H9 (cell line): ENCODE measurements at regions not wholly inside any gene's neighbourhood (a gene's known extent, or its start where the extent isn't known, plus 50 kb on each side); places are given as distances from the start of the nearest gene placed in this dataset.

Experiments
- DNase-seq: peaks from one replicate; pipeline ENCODE4 v3.0.0-alpha.2; 2017
- H2AFZ ChIP-seq: one replicate; pipeline ENCODE4 v1.6.1; 2013; ENCODE audit warnings: mild to moderate bottlenecking, low read length, control low read depth, moderate library complexity
- H2AK5ac ChIP-seq: 2 replicates; pipeline ENCODE4 v1.6.1; 2013; ENCODE audit warnings: low read length, control low read depth, mixed read lengths; ENCODE audit not compliant: insufficient read length
- H2BK120ac ChIP-seq: one replicate; pipeline ENCODE4 v1.6.1; 2013; ENCODE audit warnings: low read depth, mild to moderate bottlenecking, low read length, control low read depth, inconsistent platforms; ENCODE audit not compliant: poor library complexity, severe bottlenecking
- H2BK12ac ChIP-seq: 2 replicates; pipeline ENCODE4 v1.6.1; 2013; ENCODE audit warnings: low read length, control low read depth, mixed read lengths, low read depth; ENCODE audit not compliant: insufficient read length
- H2BK15ac ChIP-seq: 2 replicates; pipeline ENCODE4 v1.6.1; 2013; ENCODE audit warnings: low read depth, low read length, control low read depth
- H2BK20ac ChIP-seq: one replicate; pipeline ENCODE4 v1.6.1; 2013; ENCODE audit warnings: low read depth, mild to moderate bottlenecking, low read length, control low read depth, inconsistent platforms; ENCODE audit not compliant: poor library complexity, severe bottlenecking
- H2BK5ac ChIP-seq: 2 replicates; pipeline ENCODE4 v1.6.1; 2013; ENCODE audit warnings: low read length, control low read depth, mixed read lengths; ENCODE audit not compliant: insufficient read length
- H3K14ac ChIP-seq: 2 replicates; pipeline ENCODE4 v1.6.1; 2013; ENCODE audit warnings: low read length, control low read depth; ENCODE audit not compliant: insufficient read depth
- H3K18ac ChIP-seq: 2 replicates; pipeline ENCODE4 v1.6.1; 2013; ENCODE audit warnings: low read depth, mild to moderate bottlenecking, mixed read lengths, low read length, control low read depth; ENCODE audit not compliant: insufficient read length
- H3K23ac ChIP-seq: 2 replicates; pipeline ENCODE4 v1.6.1; 2013; ENCODE audit warnings: low read length, control low read depth, mixed read lengths, low read depth; ENCODE audit not compliant: insufficient read length
- H3K23me2 ChIP-seq: 2 replicates; pipeline ENCODE4 v1.6.1; 2013; ENCODE audit warnings: low read depth, mild to moderate bottlenecking, mixed read lengths, low read length, control low read depth; ENCODE audit not compliant: insufficient read length, poor library complexity, severe bottlenecking
- H3K27ac ChIP-seq: 2 replicates; pipeline ENCODE4 v1.5.1; 2013; ENCODE audit warnings: low read length, control low read depth, mixed read lengths, low read depth; ENCODE audit not compliant: insufficient read length
- H3K27me3 ChIP-seq: 2 replicates; pipeline ENCODE4 v1.6.1; 2013; ENCODE audit warnings: low read length, control low read depth, inconsistent platforms; ENCODE audit not compliant: insufficient read depth
- H3K4ac ChIP-seq: 2 replicates; pipeline ENCODE4 v1.6.1; 2013; ENCODE audit warnings: low read depth, mild to moderate bottlenecking, control low read depth, inconsistent platforms, low read length, moderate library complexity
- H3K4me1 ChIP-seq: 2 replicates; pipeline ENCODE4 v1.6.1; 2013; ENCODE audit warnings: low read length, control low read depth, inconsistent platforms; ENCODE audit not compliant: insufficient read depth
- H3K4me2 ChIP-seq: 2 replicates; pipeline ENCODE4 v1.6.1; 2013; ENCODE audit warnings: low read length, control low read depth, mixed read lengths; ENCODE audit not compliant: insufficient read length, insufficient read depth
- H3K56ac ChIP-seq: 2 replicates; pipeline ENCODE4 v1.6.1; 2013; ENCODE audit warnings: low read depth, mild to moderate bottlenecking, mixed read lengths, low read length, control low read depth; ENCODE audit not compliant: insufficient read length
- H3K79me1 ChIP-seq: 2 replicates; pipeline ENCODE4 v1.6.1; 2013; ENCODE audit warnings: low read depth, mild to moderate bottlenecking, moderate library complexity, low read length, control low read depth, inconsistent platforms; ENCODE audit not compliant: insufficient read depth, poor library complexity, severe bottlenecking
- H3K79me2 ChIP-seq: 2 replicates; pipeline ENCODE4 v1.6.1; 2013; ENCODE audit warnings: low read length, control low read depth, inconsistent platforms; ENCODE audit not compliant: insufficient read depth
- H3K9ac ChIP-seq: 2 replicates; pipeline ENCODE4 v1.6.1; 2013; ENCODE audit warnings: low read length, control low read depth, mixed read lengths; ENCODE audit not compliant: insufficient read length; ENCODE audit errors: extremely low read depth
- H3K9me3 ChIP-seq: one replicate; pipeline ENCODE4 v1.6.1; 2013; ENCODE audit warnings: low read depth, low read length, inconsistent platforms; ENCODE audit not compliant: control insufficient read depth
- H3T11ph ChIP-seq: one replicate; pipeline ENCODE4 v1.6.1; 2013; ENCODE audit warnings: mild to moderate bottlenecking, low read length, control low read depth, inconsistent platforms
- H4K20me1 ChIP-seq: one replicate; pipeline ENCODE4 v1.6.1; 2013; ENCODE audit not compliant: control insufficient read depth, insufficient read length, insufficient read depth
- H4K5ac ChIP-seq: 2 replicates; pipeline ENCODE4 v1.6.1; 2013; ENCODE audit warnings: low read depth, mild to moderate bottlenecking, mixed read lengths, low read length, control low read depth; ENCODE audit not compliant: insufficient read length
- H4K8ac ChIP-seq: replicated peaks from 2 replicates; pipeline ENCODE4 v1.6.1; 2013; ENCODE audit warnings: low read length, control low read depth, mixed read lengths, low read depth; ENCODE audit not compliant: insufficient read length
- H4K91ac ChIP-seq: 2 replicates; pipeline ENCODE4 v1.6.1; 2013; ENCODE audit warnings: low read depth, mild to moderate bottlenecking, moderate library complexity, mixed read lengths, low read length, control low read depth; ENCODE audit not compliant: insufficient read length
- H3K27ac Mint-ChIP-seq, 3 experiments: 2 replicates in 2 of 3; 3 replicates in 1 of 3; pipeline ENCODE4 v1.8.0; 2020 to 2021; ENCODE audit warnings: mixed read lengths in 3 of 3, mild to moderate bottlenecking in 1 of 3, moderate library complexity in 1 of 3
- H3K27me3 Mint-ChIP-seq: 2 replicates; pipeline ENCODE4 v1.8.0; 2021; ENCODE audit warnings: low read depth, mild to moderate bottlenecking, moderate library complexity, mixed read lengths
- H3K36me3 Mint-ChIP-seq, 3 experiments: 2 replicates in 2 of 3; 3 replicates in 1 of 3; pipeline ENCODE4 v1.8.0; 2020 to 2021; ENCODE audit warnings: low read depth in 3 of 3, mixed read lengths in 3 of 3; ENCODE audit not compliant: insufficient read depth in 1 of 3
- H3K4me1 Mint-ChIP-seq, 2 experiments: 2 replicates each; pipeline ENCODE4 v1.8.0; 2020; ENCODE audit warnings: mixed read lengths in 2 of 2
- H3K4me3 Mint-ChIP-seq, 2 experiments: 2 replicates in 1 of 2; 3 replicates in 1 of 2; pipeline ENCODE4 v1.8.0; 2020 to 2021; ENCODE audit warnings: mild to moderate bottlenecking in 2 of 2, mixed read lengths in 2 of 2, moderate library complexity in 1 of 2
- H3K9me3 Mint-ChIP-seq, 2 experiments: 2 replicates in 1 of 2; 3 replicates in 1 of 2; pipeline ENCODE4 v1.8.0; 2020; ENCODE audit warnings: mild to moderate bottlenecking in 2 of 2, mixed read lengths in 2 of 2, moderate library complexity in 1 of 2
- CTCF ChIP-seq: fragments of 200-600 bp; sonication (generic); conservative IDR thresholded peaks from 3 replicates; pipeline ENCODE4 v1.8.0; 2021; ENCODE audit warnings: antibody characterized with exemption, mild to moderate bottlenecking
- WGBS: extraction: QIAGEN DNeasy Blood & Tissue Kit; methylation state at CpG from one replicate; pipeline ENCODE4 v1.1.7; 2013; ENCODE audit warnings: missing lambda C conversion rate, low lambda C conversion rate, mixed read lengths; ENCODE audit not compliant: insufficient read length; ENCODE audit errors: extremely low coverage; 5-methylcytosine and 5-hydroxymethylcytosine counted together

GRCh38 chr1:4310396-4310923 is 343.9 kb upstream of the AJAP1 start:
- Histone ChIP-seq H3K56ac (no peak overlapping the region), H3K9ac (no peak overlapping the region), H3K9me3 (peaks cover 18% of the 10 kb centered on the region), H4K5ac (no peak overlapping the region), H2BK20ac (no peak overlapping the region), H2AK5ac (no peak overlapping the region), H3K4me2 (no peak overlapping the region), H2BK12ac (no peak overlapping the region), H2BK5ac (no peak overlapping the region), H2BK120ac (no peak overlapping the region), H3K27me3 (no peaks in the 10 kb centered on the region), H3K27ac (no peak overlapping the region), H3K79me1 (no peaks in the 10 kb centered on the region), H3K23ac (no peak overlapping the region), H4K20me1 (no peaks in the 10 kb centered on the region), H3K79me2 (no peaks in the 10 kb centered on the region), H3T11ph (no peak overlapping the region), H4K91ac (no peak overlapping the region), H3K23me2 (no peaks in the 10 kb centered on the region), H3K4me1 (no peaks in the 10 kb centered on the region), H2AFZ (no peak overlapping the region), H3K18ac (no peak overlapping the region), H4K8ac (no peak overlapping the region), H3K14ac (no peak overlapping the region), H3K4ac (no peak overlapping the region), H2BK15ac (no peak overlapping the region)
- Mint-ChIP-seq H3K27ac (no peak overlapping the region), H3K9me3 (peaks cover 29 to 33% of the 10 kb centered on the region in 2 experiments), H3K36me3 (peaks cover 15 to 31% (median 19%) of the 10 kb centered on the region in 3 experiments), H3K4me3 (no peak overlapping the region), H3K4me1 (no peaks in the 10 kb centered on the region), H3K27me3 (peaks cover 4% of the 10 kb centered on the region)
- DNase-seq, result no peak
- no peak for TF ChIP-seq CTCF
- WGBS, result no CpG with 5 or more reads among the region's 9 CpGs
